ENCODE measurements at regions not wholly inside any gene's neighbourhood (a gene's known extent, or its start where the extent isn't known, plus 50 kb on each side); places are given as distances from the start of the nearest gene placed in this dataset.

DNA sequence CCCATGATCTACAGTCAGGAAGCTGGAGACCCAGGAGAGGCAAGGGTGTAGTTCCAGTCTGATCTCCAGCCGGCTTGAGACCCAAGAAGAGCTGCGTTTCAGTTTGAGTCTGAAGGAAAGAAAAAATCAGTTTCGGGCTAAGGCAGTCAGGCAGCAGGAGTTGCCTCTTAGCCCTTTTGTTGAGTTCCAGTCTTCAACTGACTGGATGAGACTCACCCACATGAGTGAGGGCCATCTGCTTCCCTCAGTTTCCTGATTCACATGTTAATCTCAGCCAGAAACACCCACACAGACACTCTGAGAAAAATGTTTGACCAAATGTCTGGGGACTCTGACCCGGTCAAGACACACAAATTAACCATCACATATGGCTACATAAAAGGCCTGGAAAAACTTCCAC, 73.6 kb upstream of the ELOVL6 start:
- TF ChIP-seq, protein P1, sequence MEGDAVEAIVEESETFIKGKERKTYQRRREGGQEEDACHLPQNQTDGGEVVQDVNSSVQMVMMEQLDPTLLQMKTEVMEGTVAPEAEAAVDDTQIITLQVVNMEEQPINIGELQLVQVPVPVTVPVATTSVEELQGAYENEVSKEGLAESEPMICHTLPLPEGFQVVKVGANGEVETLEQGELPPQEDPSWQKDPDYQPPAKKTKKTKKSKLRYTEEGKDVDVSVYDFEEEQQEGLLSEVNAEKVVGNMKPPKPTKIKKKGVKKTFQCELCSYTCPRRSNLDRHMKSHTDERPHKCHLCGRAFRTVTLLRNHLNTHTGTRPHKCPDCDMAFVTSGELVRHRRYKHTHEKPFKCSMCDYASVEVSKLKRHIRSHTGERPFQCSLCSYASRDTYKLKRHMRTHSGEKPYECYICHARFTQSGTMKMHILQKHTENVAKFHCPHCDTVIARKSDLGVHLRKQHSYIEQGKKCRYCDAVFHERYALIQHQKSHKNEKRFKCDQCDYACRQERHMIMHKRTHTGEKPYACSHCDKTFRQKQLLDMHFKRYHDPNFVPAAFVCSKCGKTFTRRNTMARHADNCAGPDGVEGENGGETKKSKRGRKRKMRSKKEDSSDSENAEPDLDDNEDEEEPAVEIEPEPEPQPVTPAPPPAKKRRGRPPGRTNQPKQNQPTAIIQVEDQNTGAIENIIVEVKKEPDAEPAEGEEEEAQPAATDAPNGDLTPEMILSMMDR (conservative IDR thresholded peaks at IDR 0.05; ENCODE audit: low read length), result no peak
- TF ChIP-seq EZH2phosphoT487 (IDR thresholded peaks at IDR 0.05; ENCODE audit: borderline replicate concordance), result no peak
